HG02970 (cell line): ENCODE measurements at regions not wholly inside any gene's neighbourhood (a gene's known extent, or its start where the extent isn't known, plus 50 kb on each side); places are given as distances from the start of the nearest gene placed in this dataset.

Source experiments
- ATAC-seq: cut with Tn5 transposase; IDR thresholded peaks from one replicate; pipeline ENCODE4 v1.9.1; 2021; ENCODE audit warnings: mild to moderate bottlenecking, moderate library complexity, moderate number of reproducible peaks; ENCODE audit not compliant: unreplicated experiment, low FRiP score

GRCh38 chr22:48565901-48566501 lies 1261.7 kb downstream of the BRD1 start:
- ATAC-seq: no peak

- no peak for ATAC-seq
These were observed 1262.7 kb downstream of the BRD1 start for GRCh38 chr22:48564995-48565394.

- ATAC-seq: no peak
These were observed 1263.7 kb downstream of the BRD1 start for GRCh38 chr22:48563966-48564330.

GRCh38 chr22:48563118-48563965 lies 1264.3 kb downstream of the BRD1 start:
- no peak for ATAC-seq

- ATAC-seq: no peak
These were observed 1266.0 kb downstream of the BRD1 start for GRCh38 chr22:48561676-48562075.

GRCh38 chr22:48560836-48561235 lies 1266.8 kb downstream of the BRD1 start:
- ATAC-seq: no peak

GRCh38 chr22:48560389-48560751 lies 1267.3 kb downstream of the BRD1 start:
- ATAC-seq: no peak

- no peak for ATAC-seq
These were observed 1267.9 kb downstream of the BRD1 start for GRCh38 chr22:48559647-48560388.

GRCh38 chr22:48558606-48559402 lies 1268.9 kb downstream of the BRD1 start:
- no peak for ATAC-seq

GRCh38 chr22:48558016-48558415 lies 1269.7 kb downstream of the BRD1 start:
- ATAC-seq: no peak

GRCh38 chr22:48557473-48557872 lies 1270.2 kb downstream of the BRD1 start:
- no peak for ATAC-seq

- ATAC-seq: no peak
These were observed 1270.9 kb downstream of the BRD1 start for GRCh38 chr22:48556751-48557150.

GRCh38 chr22:48556222-48556621 lies 1271.5 kb downstream of the BRD1 start:
- no peak for ATAC-seq

GRCh38 chr22:48555606-48556005 lies 1272.1 kb downstream of the BRD1 start:
- no peak for ATAC-seq

- ATAC-seq: no peak
These were observed 1272.6 kb downstream of the BRD1 start for GRCh38 chr22:48554893-48555572.

GRCh38 chr22:48553694-48554308 lies 1273.9 kb downstream of the BRD1 start:
- no peak for ATAC-seq

GRCh38 chr22:48553119-48553518 lies 1274.6 kb downstream of the BRD1 start:
- no peak for ATAC-seq

GRCh38 chr22:48551716-48552268 lies 1275.9 kb downstream of the BRD1 start:
- no peak for ATAC-seq

GRCh38 chr22:48551061-48551460 lies 1276.6 kb downstream of the BRD1 start:
- no peak for ATAC-seq
